Medulla oblongata (tissue), 1 donor: ENCODE measurements at regions not wholly inside any gene's neighbourhood (a gene's known extent, or its start where the extent isn't known, plus 50 kb on each side); places are given as distances from the start of the nearest gene placed in this dataset.

Experiments used
- DNase-seq: peaks from one replicate; pipeline ENCODE4 v3.0.0-alpha.2; 2015; ENCODE audit errors: extremely low spot score

- no peak for DNase-seq
These were observed 52.0 kb downstream of the LRATD1 start for GRCh38 chr2:14684516-14684915.

GRCh38 chr2:14690926-14691325 is 58.4 kb downstream of the LRATD1 start:
- no peak for DNase-seq

GRCh38 chr2:14693874-14694273 is 61.4 kb downstream of the LRATD1 start:
- DNase-seq = no peak

GRCh38 chr2:14700753-14701152 is 68.2 kb downstream of the LRATD1 start:
- DNase-seq = no peak

GRCh38 chr2:14702258-14702657 is 69.7 kb downstream of the LRATD1 start:
- DNase-seq = no peak

- DNase-seq = no peak
These were observed 73.7 kb downstream of the LRATD1 start for GRCh38 chr2:14706201-14706600.

GRCh38 chr2:14712111-14712510 is 79.6 kb downstream of the LRATD1 start:
- DNase-seq = no peak

- DNase-seq = no peak
These were observed 80.7 kb downstream of the LRATD1 start for GRCh38 chr2:14713248-14713647.

GRCh38 chr2:14715600-14715999 is 83.1 kb downstream of the LRATD1 start:
- no peak for DNase-seq

GRCh38 chr2:14716319-14716718 is 83.8 kb downstream of the LRATD1 start:
- no peak for DNase-seq

GRCh38 chr2:14717131-14717530 is 84.6 kb downstream of the LRATD1 start:
- DNase-seq = no peak

- DNase-seq = no peak
These were observed 87.8 kb downstream of the LRATD1 start for GRCh38 chr2:14720319-14720718.

- no peak for DNase-seq
These were observed 88.2 kb downstream of the LRATD1 start for GRCh38 chr2:14720739-14721138.

- no peak for DNase-seq
These were observed 90.5 kb downstream of the LRATD1 start for GRCh38 chr2:14722904-14723570.

- DNase-seq = no peak
These were observed 91.2 kb downstream of the LRATD1 start for GRCh38 chr2:14723684-14724083.

GRCh38 chr2:14735696-14736095 is 103.2 kb downstream of the LRATD1 start:
- DNase-seq = no peak

- DNase-seq = no peak
These were observed 104.7 kb downstream of the LRATD1 start for GRCh38 chr2:14737201-14737600.

GRCh38 chr2:14743861-14744260 is 111.3 kb downstream of the LRATD1 start:
- no peak for DNase-seq

- DNase-seq = no peak
These were observed 113.0 kb downstream of the LRATD1 start for GRCh38 chr2:14745288-14746076.

GRCh38 chr2:14746133-14746532 is 113.6 kb downstream of the LRATD1 start:
- DNase-seq = no peak

GRCh38 chr2:14747447-14747846 is 114.9 kb downstream of the LRATD1 start:
- DNase-seq = no peak

- DNase-seq = no peak
These were observed 117.4 kb downstream of the LRATD1 start for GRCh38 chr2:14749884-14750283.

GRCh38 chr2:14750433-14750832 is 117.9 kb downstream of the LRATD1 start:
- no peak for DNase-seq
